ENCODE measurements at regions not wholly inside any gene's neighbourhood (a gene's known extent, or its start where the extent isn't known, plus 50 kb on each side); places are given as distances from the start of the nearest gene placed in this dataset.
A peak's percentile ranks its signal among the peaks of the same experiment; 100 is the strongest.

- DNase-seq (ENCODE audit: low read depth), result peak; percentile 2
- no peak for TF ChIP-seq CTCF (IDR thresholded peaks at IDR 0.05; ENCODE audit: insufficient read depth, low read depth, low read length)
- H3K4me3 ChIP-seq (ENCODE audit: low read depth, low read length), result no peak overlapping the region
These were observed 302.8 kb downstream of the FAT3 start for GRCh38 chr11:92527467-92527866.

GRCh38 chr11:92528001-92528400, 303.4 kb downstream of the FAT3 start:
- peak; percentile 43 for DNase-seq (ENCODE audit: low read depth)
- no peak for TF ChIP-seq CTCF (IDR thresholded peaks at IDR 0.05; ENCODE audit: insufficient read depth, low read depth, low read length)
- H3K4me3 ChIP-seq (ENCODE audit: low read depth, low read length), result no peak overlapping the region

GRCh38 chr11:92531065-92531739, 306.6 kb downstream of the FAT3 start:
- no peak for DNase-seq (ENCODE audit: low read depth)
- no peak overlapping the region for H3K4me3 ChIP-seq (ENCODE audit: low read depth, low read length)
- TF ChIP-seq CTCF (IDR thresholded peaks at IDR 0.05; ENCODE audit: insufficient read depth, low read depth, low read length), result no peak

GRCh38 chr11:92533657-92534335, 309.2 kb downstream of the FAT3 start:
- TF ChIP-seq CTCF (IDR thresholded peaks at IDR 0.05; ENCODE audit: insufficient read depth, low read depth, low read length), result no peak
- DNase-seq (ENCODE audit: low read depth), result no peak
- no peak overlapping the region for H3K4me3 ChIP-seq (ENCODE audit: low read depth, low read length)

- no peak for DNase-seq (ENCODE audit: low read depth)
- H3K4me3 ChIP-seq (ENCODE audit: low read depth, low read length), result no peak overlapping the region
- no peak for TF ChIP-seq CTCF (IDR thresholded peaks at IDR 0.05; ENCODE audit: insufficient read depth, low read depth, low read length)
These were observed 312.3 kb downstream of the FAT3 start for GRCh38 chr11:92536883-92537282.

GRCh38 chr11:92540096-92540495, 315.5 kb downstream of the FAT3 start:
- TF ChIP-seq CTCF (IDR thresholded peaks at IDR 0.05; ENCODE audit: insufficient read depth, low read depth, low read length), result no peak
- no peak for DNase-seq (ENCODE audit: low read depth)
- H3K4me3 ChIP-seq (ENCODE audit: low read depth, low read length), result no peak overlapping the region

Measured in fibroblast of villous mesenchyme (primary cell).